ENCODE measurements at regions not wholly inside any gene's neighbourhood (a gene's known extent, or its start where the extent isn't known, plus 50 kb on each side); places are given as distances from the start of the nearest gene placed in this dataset.

- Mint-ChIP-seq H3K4me3 (no peak overlapping the region), H3K36me3 (ENCODE audit: low read depth) (no peaks in the 10 kb centered on the region), H3K27ac (no peak overlapping the region), H3K27me3 (peaks cover 42% of the 10 kb centered on the region), H3K4me1 (peaks cover 10% of the 10 kb centered on the region)
- ATAC-seq: no peak
- DNase-seq: no peak
- no peaks in the 10 kb centered on the region for H3K9me3 ChIP-seq (ENCODE audit: control insufficient read depth, low read length, poor library complexity, severe bottlenecking)
Observed at GRCh38 chr3:107063351-107063750, 313.9 kb upstream of the CCDC54 start.

GRCh38 chr3:107064405-107065060 is 312.7 kb upstream of the CCDC54 start:
- Mint-ChIP-seq H3K4me3 (no peak overlapping the region), H3K27ac (no peak overlapping the region), H3K36me3 (ENCODE audit: low read depth) (peaks cover 2% of the 10 kb centered on the region), H3K4me1 (peaks cover 13% of the 10 kb centered on the region), H3K27me3 (peaks cover 42% of the 10 kb centered on the region)
- ATAC-seq (peak; percentile 75), DNase-seq (peak in 1 of 3 donors; percentile 34)
- no peaks in the 10 kb centered on the region for H3K9me3 ChIP-seq (ENCODE audit: control insufficient read depth, low read length, poor library complexity, severe bottlenecking)

- peaks cover 13% of the 10 kb centered on the region for H3K4me1 Mint-ChIP-seq
- H3K27me3 Mint-ChIP-seq: peaks cover 38% of the 10 kb centered on the region
- H3K36me3 Mint-ChIP-seq (ENCODE audit: low read depth): peaks cover 2% of the 10 kb centered on the region
- H3K4me3 Mint-ChIP-seq: peak overlapping the region; percentile 80
- peak overlapping the region; percentile 39 for H3K27ac Mint-ChIP-seq
- no peaks in the 10 kb centered on the region for H3K9me3 ChIP-seq (ENCODE audit: control insufficient read depth, low read length, poor library complexity, severe bottlenecking)
- ATAC-seq: no peak
- DNase-seq: no peak
Observed at GRCh38 chr3:107065094-107065861, 312.0 kb upstream of the CCDC54 start.

GRCh38 chr3:107067421-107067820 is 309.8 kb upstream of the CCDC54 start:
- no peak overlapping the region for H3K4me3 Mint-ChIP-seq
- ATAC-seq (no peak), DNase-seq (no peak)
- peaks cover 16% of the 10 kb centered on the region for H3K27me3 Mint-ChIP-seq
- H3K4me1 Mint-ChIP-seq: peaks cover 12% of the 10 kb centered on the region
- no peak overlapping the region for H3K27ac Mint-ChIP-seq
- H3K9me3 ChIP-seq (ENCODE audit: control insufficient read depth, low read length, poor library complexity, severe bottlenecking): no peaks in the 10 kb centered on the region
- peaks cover 2% of the 10 kb centered on the region for H3K36me3 Mint-ChIP-seq (ENCODE audit: low read depth)

GRCh38 chr3:107068980-107069379 is 308.3 kb upstream of the CCDC54 start:
- peaks cover 7% of the 10 kb centered on the region for H3K27me3 Mint-ChIP-seq
- no peak for ATAC-seq
- no peak overlapping the region for H3K27ac Mint-ChIP-seq
- no peak for DNase-seq
- H3K36me3 Mint-ChIP-seq (ENCODE audit: low read depth): peaks cover 2% of the 10 kb centered on the region
- peaks cover 12% of the 10 kb centered on the region for H3K4me1 Mint-ChIP-seq
- no peaks in the 10 kb centered on the region for H3K9me3 ChIP-seq (ENCODE audit: control insufficient read depth, low read length, poor library complexity, severe bottlenecking)
- H3K4me3 Mint-ChIP-seq: no peak overlapping the region

GRCh38 chr3:107076946-107077345 is 300.3 kb upstream of the CCDC54 start:
- Mint-ChIP-seq H3K27me3 (peaks cover 3% of the 10 kb centered on the region), H3K4me3 (no peak overlapping the region), H3K27ac (no peak overlapping the region), H3K4me1 (no peaks in the 10 kb centered on the region), H3K36me3 (ENCODE audit: low read depth) (no peaks in the 10 kb centered on the region)
- DNase-seq (no peak), ATAC-seq (no peak)
- no peaks in the 10 kb centered on the region for H3K9me3 ChIP-seq (ENCODE audit: control insufficient read depth, low read length, poor library complexity, severe bottlenecking)

GRCh38 chr3:107077391-107077790 is 299.8 kb upstream of the CCDC54 start:
- Mint-ChIP-seq H3K4me3 (no peak overlapping the region), H3K27me3 (peaks cover 7% of the 10 kb centered on the region), H3K4me1 (no peaks in the 10 kb centered on the region), H3K27ac (no peak overlapping the region), H3K36me3 (ENCODE audit: low read depth) (no peaks in the 10 kb centered on the region)
- DNase-seq (no peak), ATAC-seq (no peak)
- no peaks in the 10 kb centered on the region for H3K9me3 ChIP-seq (ENCODE audit: control insufficient read depth, low read length, poor library complexity, severe bottlenecking)

- no peaks in the 10 kb centered on the region for H3K4me1 Mint-ChIP-seq
- no peak overlapping the region for H3K27ac Mint-ChIP-seq
- no peak for DNase-seq
- no peaks in the 10 kb centered on the region for H3K9me3 ChIP-seq (ENCODE audit: control insufficient read depth, low read length, poor library complexity, severe bottlenecking)
- H3K4me3 Mint-ChIP-seq: no peak overlapping the region
- H3K36me3 Mint-ChIP-seq (ENCODE audit: low read depth): no peaks in the 10 kb centered on the region
- no peak for ATAC-seq
- peaks cover 8% of the 10 kb centered on the region for H3K27me3 Mint-ChIP-seq
Observed at GRCh38 chr3:107082527-107082926, 294.7 kb upstream of the CCDC54 start.

- no peaks in the 10 kb centered on the region for H3K4me1 Mint-ChIP-seq
- no peak for ATAC-seq
- H3K4me3 Mint-ChIP-seq: no peak overlapping the region
- no peak overlapping the region for H3K27ac Mint-ChIP-seq
- H3K9me3 ChIP-seq (ENCODE audit: control insufficient read depth, low read length, poor library complexity, severe bottlenecking): no peaks in the 10 kb centered on the region
- peaks cover 22% of the 10 kb centered on the region for H3K27me3 Mint-ChIP-seq
- H3K36me3 Mint-ChIP-seq (ENCODE audit: low read depth): no peaks in the 10 kb centered on the region
- DNase-seq: no peak
Observed at GRCh38 chr3:107085261-107085660, 292.0 kb upstream of the CCDC54 start.

- no peaks in the 10 kb centered on the region for H3K9me3 ChIP-seq (ENCODE audit: control insufficient read depth, low read length, poor library complexity, severe bottlenecking)
- no peaks in the 10 kb centered on the region for H3K36me3 Mint-ChIP-seq (ENCODE audit: low read depth)
- no peak for ATAC-seq
- no peak overlapping the region for H3K4me3 Mint-ChIP-seq
- H3K27me3 Mint-ChIP-seq: peaks cover 42% of the 10 kb centered on the region
- H3K4me1 Mint-ChIP-seq: no peaks in the 10 kb centered on the region
- DNase-seq: no peak
- no peak overlapping the region for H3K27ac Mint-ChIP-seq
Observed at GRCh38 chr3:107092121-107092520, 285.1 kb upstream of the CCDC54 start.

- no peaks in the 10 kb centered on the region for H3K9me3 ChIP-seq (ENCODE audit: control insufficient read depth, low read length, poor library complexity, severe bottlenecking)
- Mint-ChIP-seq H3K4me1 (peaks cover 2% of the 10 kb centered on the region), H3K4me3 (no peak overlapping the region), H3K36me3 (ENCODE audit: low read depth) (no peaks in the 10 kb centered on the region), H3K27ac (no peak overlapping the region), H3K27me3 (peaks cover 18% of the 10 kb centered on the region)
- DNase-seq: no peak
- no peak for ATAC-seq
Observed at GRCh38 chr3:107098864-107099263, 278.4 kb upstream of the CCDC54 start.

GRCh38 chr3:107100137-107100536 is 277.1 kb upstream of the CCDC54 start:
- H3K27ac Mint-ChIP-seq: no peak overlapping the region
- peaks cover 18% of the 10 kb centered on the region for H3K27me3 Mint-ChIP-seq
- ATAC-seq (no peak), DNase-seq (no peak)
- no peaks in the 10 kb centered on the region for H3K9me3 ChIP-seq (ENCODE audit: control insufficient read depth, low read length, poor library complexity, severe bottlenecking)
- H3K4me3 Mint-ChIP-seq: no peak overlapping the region
- peaks cover 2% of the 10 kb centered on the region for H3K4me1 Mint-ChIP-seq
- no peaks in the 10 kb centered on the region for H3K36me3 Mint-ChIP-seq (ENCODE audit: low read depth)

GRCh38 chr3:107100573-107100972 is 276.7 kb upstream of the CCDC54 start:
- Mint-ChIP-seq H3K27me3 (peaks cover 18% of the 10 kb centered on the region), H3K4me3 (no peak overlapping the region), H3K27ac (no peak overlapping the region), H3K36me3 (ENCODE audit: low read depth) (no peaks in the 10 kb centered on the region), H3K4me1 (peaks cover 2% of the 10 kb centered on the region)
- no peaks in the 10 kb centered on the region for H3K9me3 ChIP-seq (ENCODE audit: control insufficient read depth, low read length, poor library complexity, severe bottlenecking)
- DNase-seq: no peak
- no peak for ATAC-seq

GRCh38 chr3:107103786-107104185 is 273.5 kb upstream of the CCDC54 start:
- Mint-ChIP-seq H3K27me3 (peaks cover 6% of the 10 kb centered on the region), H3K27ac (no peak overlapping the region), H3K36me3 (ENCODE audit: low read depth) (no peaks in the 10 kb centered on the region), H3K4me3 (no peak overlapping the region), H3K4me1 (peaks cover 2% of the 10 kb centered on the region)
- no peak for DNase-seq
- no peak for ATAC-seq
- H3K9me3 ChIP-seq (ENCODE audit: control insufficient read depth, low read length, poor library complexity, severe bottlenecking): no peaks in the 10 kb centered on the region
